ENCODE measurements at regions not wholly inside any gene's neighbourhood (a gene's known extent, or its start where the extent isn't known, plus 50 kb on each side); places are given as distances from the start of the nearest gene placed in this dataset.

DNA sequence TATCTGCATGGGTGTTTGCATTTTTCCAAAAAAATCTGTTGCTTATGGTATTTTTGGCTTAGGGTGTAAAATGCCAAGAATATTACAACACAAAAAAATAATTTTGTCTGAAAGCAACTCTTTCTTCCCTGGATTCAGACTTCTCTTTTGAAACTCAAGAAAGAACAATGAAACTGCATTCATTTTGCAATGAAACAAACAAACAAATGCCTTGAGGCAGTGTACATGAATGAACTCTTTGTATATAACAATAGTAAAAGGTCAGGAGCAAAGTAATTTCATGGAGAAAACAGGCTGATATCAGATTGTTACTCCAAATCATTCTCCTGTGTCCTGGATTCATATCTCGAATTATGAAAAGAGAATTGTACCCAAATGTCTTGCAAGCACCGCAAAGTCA, 301.6 kb upstream of the CDH20 start:
- no peaks in the 10 kb centered on the region for H3K4me1 ChIP-seq (ENCODE audit: control insufficient read depth, insufficient read depth, low read length)
- dilution Hi-C loops (cut with HindIII; ENCODE audit: low sequenced_read_pairs, unreplicated experiment) (no loop called here), in situ Hi-C loops (cut with MboI; ENCODE audit: low sequenced_read_pairs) (no loop called here), intact Hi-C loops (cut with micrococcal nuclease) (no loop called here)
- no peaks in the 10 kb centered on the region for H4K20me1 ChIP-seq (ENCODE audit: insufficient read depth, low read length)
- ATAC-seq (ENCODE audit: low read depth) = no peak
- H3K4ac ChIP-seq (ENCODE audit: low read depth, low read length) = no peak overlapping the region
- no peak overlapping the region for H3K56ac ChIP-seq (ENCODE audit: extremely low read depth, insufficient read depth, low read length)
- H2AFZ ChIP-seq (replicated peaks; ENCODE audit: low read length, poor library complexity) = no peak overlapping the region
- H3K14ac ChIP-seq (replicated peaks; ENCODE audit: low read depth, low read length) = no peak overlapping the region
- no peak overlapping the region for H4K91ac ChIP-seq (ENCODE audit: insufficient read depth, low read depth, low read length)
- no CpG with 5 or more reads among the region's 2 CpGs for WGBS, 2 experiments (ENCODE audit: extremely low coverage in 2 of 2, insufficient read length in 1 of 2)
- CTCF ChIA-PET = no interaction called here
- no peak overlapping the region for H3K27ac ChIP-seq (ENCODE audit: insufficient read depth, low read length)
- TF ChIP-seq RFX5 (IDR thresholded peaks at IDR 0.05; ENCODE audit: low read depth, low read length) (no peak), RAD21 (IDR thresholded peaks at IDR 0.05; ENCODE audit: low read length) (no peak), SMC3 (IDR thresholded peaks at IDR 0.05; ENCODE audit: low read depth, low read length) (no peak), MAFK (IDR thresholded peaks at IDR 0.05; ENCODE audit: low read depth, low read length) (no peak), MAZ (IDR thresholded peaks at IDR 0.05; ENCODE audit: borderline replicate concordance, low read depth, low read length) (no peak), CEBPB (IDR thresholded peaks at IDR 0.05; ENCODE audit: low read depth, low read length) (no peak), CHD1 (IDR thresholded peaks at IDR 0.05; ENCODE audit: low read depth, low read length) (no peak), MXI1 (IDR thresholded peaks at IDR 0.05; ENCODE audit: borderline replicate concordance, low read depth, low read length) (no peak), RCOR1 (IDR thresholded peaks at IDR 0.05; ENCODE audit: insufficient replicate concordance, low read length) (no peak), NFE2L2 (IDR thresholded peaks at IDR 0.05; ENCODE audit: low read depth, low read length) (no peak), BHLHE40 (IDR thresholded peaks at IDR 0.05; ENCODE audit: low read depth, low read length) (no peak), POLR2A (IDR thresholded peaks at IDR 0.05; ENCODE audit: low read depth, low read length) (no peak), FOS (IDR thresholded peaks at IDR 0.05; ENCODE audit: low read depth, low read length) (no peak)
- TF ChIP-seq, protein P1, sequence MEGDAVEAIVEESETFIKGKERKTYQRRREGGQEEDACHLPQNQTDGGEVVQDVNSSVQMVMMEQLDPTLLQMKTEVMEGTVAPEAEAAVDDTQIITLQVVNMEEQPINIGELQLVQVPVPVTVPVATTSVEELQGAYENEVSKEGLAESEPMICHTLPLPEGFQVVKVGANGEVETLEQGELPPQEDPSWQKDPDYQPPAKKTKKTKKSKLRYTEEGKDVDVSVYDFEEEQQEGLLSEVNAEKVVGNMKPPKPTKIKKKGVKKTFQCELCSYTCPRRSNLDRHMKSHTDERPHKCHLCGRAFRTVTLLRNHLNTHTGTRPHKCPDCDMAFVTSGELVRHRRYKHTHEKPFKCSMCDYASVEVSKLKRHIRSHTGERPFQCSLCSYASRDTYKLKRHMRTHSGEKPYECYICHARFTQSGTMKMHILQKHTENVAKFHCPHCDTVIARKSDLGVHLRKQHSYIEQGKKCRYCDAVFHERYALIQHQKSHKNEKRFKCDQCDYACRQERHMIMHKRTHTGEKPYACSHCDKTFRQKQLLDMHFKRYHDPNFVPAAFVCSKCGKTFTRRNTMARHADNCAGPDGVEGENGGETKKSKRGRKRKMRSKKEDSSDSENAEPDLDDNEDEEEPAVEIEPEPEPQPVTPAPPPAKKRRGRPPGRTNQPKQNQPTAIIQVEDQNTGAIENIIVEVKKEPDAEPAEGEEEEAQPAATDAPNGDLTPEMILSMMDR (conservative IDR thresholded peaks at IDR 0.05; ENCODE audit: low read depth, low read length) = no peak
- TF ChIP-seq, protein P2, sequence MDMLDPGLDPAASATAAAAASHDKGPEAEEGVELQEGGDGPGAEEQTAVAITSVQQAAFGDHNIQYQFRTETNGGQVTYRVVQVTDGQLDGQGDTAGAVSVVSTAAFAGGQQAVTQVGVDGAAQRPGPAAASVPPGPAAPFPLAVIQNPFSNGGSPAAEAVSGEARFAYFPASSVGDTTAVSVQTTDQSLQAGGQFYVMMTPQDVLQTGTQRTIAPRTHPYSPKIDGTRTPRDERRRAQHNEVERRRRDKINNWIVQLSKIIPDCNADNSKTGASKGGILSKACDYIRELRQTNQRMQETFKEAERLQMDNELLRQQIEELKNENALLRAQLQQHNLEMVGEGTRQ (IDR thresholded peaks at IDR 0.05; ENCODE audit: low read depth, low read length) = no peak
- TF ChIP-seq, protein P3, sequence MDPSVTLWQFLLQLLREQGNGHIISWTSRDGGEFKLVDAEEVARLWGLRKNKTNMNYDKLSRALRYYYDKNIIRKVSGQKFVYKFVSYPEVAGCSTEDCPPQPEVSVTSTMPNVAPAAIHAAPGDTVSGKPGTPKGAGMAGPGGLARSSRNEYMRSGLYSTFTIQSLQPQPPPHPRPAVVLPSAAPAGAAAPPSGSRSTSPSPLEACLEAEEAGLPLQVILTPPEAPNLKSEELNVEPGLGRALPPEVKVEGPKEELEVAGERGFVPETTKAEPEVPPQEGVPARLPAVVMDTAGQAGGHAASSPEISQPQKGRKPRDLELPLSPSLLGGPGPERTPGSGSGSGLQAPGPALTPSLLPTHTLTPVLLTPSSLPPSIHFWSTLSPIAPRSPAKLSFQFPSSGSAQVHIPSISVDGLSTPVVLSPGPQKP (IDR thresholded peaks at IDR 0.05; ENCODE audit: borderline replicate concordance, low read depth, low read length) = no peak
- H3K27me3 ChIP-seq (ENCODE audit: control insufficient read depth, insufficient read depth, low read length) = no peaks in the 10 kb centered on the region
- H3K9me1 ChIP-seq (ENCODE audit: insufficient read depth, low read length) = no peaks in the 10 kb centered on the region
- no peaks in the 10 kb centered on the region for H3K79me1 ChIP-seq (ENCODE audit: low read depth in 1 of 2, low read length in 2 of 2)
- H2AK9ac ChIP-seq (replicated peaks; ENCODE audit: low read depth, low read length, poor library complexity) = no peak overlapping the region
- POLR2A ChIA-PET (ENCODE audit: unreplicated experiment) = interaction anchor here (0.5 kb wide), 1 partner anchor 34 kb away, joined by 4 read pairs; no protein-coding TSS in a partner anchor
- H3K4me3 ChIP-seq (ENCODE audit: insufficient read depth, low read depth, low read length) = no peak overlapping the region
- H2BK15ac ChIP-seq (ENCODE audit: low read depth, low read length) = no peak overlapping the region
- no peak overlapping the region for H2BK120ac ChIP-seq (ENCODE audit: low read depth, low read length)
- H3K4me2 ChIP-seq (ENCODE audit: low read depth, low read length) = no peak overlapping the region
- no peak overlapping the region for H4K8ac ChIP-seq (ENCODE audit: low read depth in 2 of 2, low read length in 2 of 2)
- H2BK20ac ChIP-seq (ENCODE audit: low read depth, low read length) = no peak overlapping the region
- no peaks in the 10 kb centered on the region for H3K36me3 ChIP-seq (ENCODE audit: control insufficient read depth, insufficient read depth, low read length)
- H3K23ac ChIP-seq (ENCODE audit: low read depth, low read length) = no peak overlapping the region
- no peak overlapping the region for H4K5ac ChIP-seq (ENCODE audit: low read depth, low read length)
- peaks cover 6% of the 10 kb centered on the region for H3K9me3 ChIP-seq (ENCODE audit: control insufficient read depth, insufficient read depth, low read length)
- H2AK5ac ChIP-seq (ENCODE audit: low read depth, low read length) = no peak overlapping the region
- no peak overlapping the region for H3K18ac ChIP-seq (ENCODE audit: low read depth, low read length)
- no peak overlapping the region for H2BK5ac ChIP-seq (ENCODE audit: low read depth, low read length, poor library complexity, severe bottlenecking)
- DNase-seq = no peak
- BruUV-seq (replicated peaks) = no TSS peak
- no peak overlapping the region for H3K9ac ChIP-seq (ENCODE audit: low read depth, low read length)

Measured in IMR-90 (cell line).